ENCODE measurements at regions not wholly inside any gene's neighbourhood (a gene's known extent, or its start where the extent isn't known, plus 50 kb on each side); places are given as distances from the start of the nearest gene placed in this dataset.

DNA sequence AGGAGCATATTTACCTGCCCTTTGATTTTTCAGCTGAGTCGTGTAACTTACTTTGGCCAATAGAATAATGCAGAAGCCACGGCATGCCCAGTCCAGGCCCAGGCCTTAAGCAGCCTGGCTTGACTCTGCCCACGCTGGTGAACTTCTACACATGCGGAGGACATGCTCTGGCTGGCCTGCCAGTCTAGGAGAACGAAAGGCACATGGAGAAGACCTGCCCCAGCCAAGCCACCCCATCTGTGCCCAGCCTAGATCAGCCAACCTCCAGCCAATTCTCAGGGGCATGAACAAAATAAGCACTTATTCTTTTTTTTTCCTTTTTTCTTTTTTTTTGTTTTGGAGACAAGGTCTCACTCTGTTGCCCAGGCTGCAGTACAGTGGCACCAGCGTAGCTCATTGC is 112.7 kb upstream of the NANOS1 start:
- Histone ChIP-seq H3K4me3 (ENCODE audit: control insufficient read depth in 2 of 3, extremely low read depth in 1 of 3, insufficient read depth in 2 of 3, low read depth in 1 of 3, low read length in 3 of 3) (no peak overlapping the region), H3K27me3 (ENCODE audit: control insufficient read depth, extremely low read depth, insufficient read depth, low read length) (no peaks in the 10 kb centered on the region), H4K20me1 (ENCODE audit: control insufficient read depth, extremely low read depth, insufficient read depth, low read length) (no peaks in the 10 kb centered on the region), H3K27ac (ENCODE audit: control insufficient read depth, insufficient read depth, low read length) (no peak overlapping the region), H3K9me3 (ENCODE audit: control insufficient read depth, low read depth, low read length) (no peaks in the 10 kb centered on the region), H3K4me2 (ENCODE audit: control insufficient read depth, extremely low read depth, insufficient read depth, low read depth, low read length) (no peak overlapping the region), H3K79me2 (ENCODE audit: control insufficient read depth, insufficient read depth, low read length) (no peaks in the 10 kb centered on the region), H3K36me3 (ENCODE audit: control insufficient read depth in 2 of 2, extremely low read depth in 1 of 2, insufficient read depth in 2 of 2, low read length in 2 of 2) (no peaks in the 10 kb centered on the region), H3K9me1 (ENCODE audit: control insufficient read depth, extremely low read depth, insufficient read depth, low read length) (no peaks in the 10 kb centered on the region), H2AFZ (ENCODE audit: control insufficient read depth, low read length) (no peak overlapping the region), H3K9ac (ENCODE audit: control insufficient read depth, extremely low read depth, insufficient read depth, low read length) (no peak overlapping the region), H3K4me1 (ENCODE audit: control insufficient read depth, extremely low read depth, insufficient read depth, low read length) (no peaks in the 10 kb centered on the region)
- TF ChIP-seq EZH2 (IDR thresholded peaks at IDR 0.05; ENCODE audit: low read length) = no peak
- TF ChIP-seq, protein P1, sequence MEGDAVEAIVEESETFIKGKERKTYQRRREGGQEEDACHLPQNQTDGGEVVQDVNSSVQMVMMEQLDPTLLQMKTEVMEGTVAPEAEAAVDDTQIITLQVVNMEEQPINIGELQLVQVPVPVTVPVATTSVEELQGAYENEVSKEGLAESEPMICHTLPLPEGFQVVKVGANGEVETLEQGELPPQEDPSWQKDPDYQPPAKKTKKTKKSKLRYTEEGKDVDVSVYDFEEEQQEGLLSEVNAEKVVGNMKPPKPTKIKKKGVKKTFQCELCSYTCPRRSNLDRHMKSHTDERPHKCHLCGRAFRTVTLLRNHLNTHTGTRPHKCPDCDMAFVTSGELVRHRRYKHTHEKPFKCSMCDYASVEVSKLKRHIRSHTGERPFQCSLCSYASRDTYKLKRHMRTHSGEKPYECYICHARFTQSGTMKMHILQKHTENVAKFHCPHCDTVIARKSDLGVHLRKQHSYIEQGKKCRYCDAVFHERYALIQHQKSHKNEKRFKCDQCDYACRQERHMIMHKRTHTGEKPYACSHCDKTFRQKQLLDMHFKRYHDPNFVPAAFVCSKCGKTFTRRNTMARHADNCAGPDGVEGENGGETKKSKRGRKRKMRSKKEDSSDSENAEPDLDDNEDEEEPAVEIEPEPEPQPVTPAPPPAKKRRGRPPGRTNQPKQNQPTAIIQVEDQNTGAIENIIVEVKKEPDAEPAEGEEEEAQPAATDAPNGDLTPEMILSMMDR (optimal IDR thresholded peaks at IDR 0.05 in 1 of 3, IDR thresholded peaks at IDR 0.05 in 1 of 3, conservative IDR thresholded peaks at IDR 0.05 in 1 of 3; ENCODE audit: extremely low read depth in 1 of 3, insufficient read depth in 2 of 3, low read length in 3 of 3) = no peak
- FAIRE-seq (no peak), DNase-seq (ENCODE audit: low read depth, low spot score) (no peak)
- dilution Hi-C loops (cut with MboI; ENCODE audit: extremely low pct_ligation_motif_present, low sequenced_read_pairs) = no loop called here

DNA sequence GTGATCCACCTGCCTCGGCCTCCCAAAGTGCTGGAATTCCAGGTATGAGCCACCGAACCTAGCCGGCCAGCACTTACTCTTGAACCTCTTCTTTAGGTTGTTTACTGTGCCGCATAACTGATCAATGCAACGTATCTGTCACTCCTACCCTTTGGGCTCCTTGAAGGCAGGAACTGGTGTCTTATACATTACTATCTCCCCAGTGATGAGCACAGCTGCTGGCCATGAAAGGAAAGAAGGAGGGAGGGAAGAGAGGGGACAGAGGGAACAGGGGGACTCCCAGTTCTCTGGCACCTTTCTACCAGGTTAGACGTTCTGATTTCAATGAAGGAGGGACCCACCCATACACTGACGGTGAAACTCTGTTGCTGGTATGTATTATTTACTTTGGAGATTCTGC is 111.8 kb upstream of the NANOS1 start:
- H3K79me2 ChIP-seq (ENCODE audit: control insufficient read depth, insufficient read depth, low read length) = no peaks in the 10 kb centered on the region
- no peak overlapping the region for H3K4me2 ChIP-seq (ENCODE audit: control insufficient read depth, extremely low read depth, insufficient read depth, low read depth, low read length)
- DNase-seq (ENCODE audit: low read depth, low spot score) (no peak), FAIRE-seq (no peak)
- H4K20me1 ChIP-seq (ENCODE audit: control insufficient read depth, extremely low read depth, insufficient read depth, low read length) = no peaks in the 10 kb centered on the region
- dilution Hi-C loops (cut with MboI; ENCODE audit: extremely low pct_ligation_motif_present, low sequenced_read_pairs) = no loop called here
- H3K27ac ChIP-seq (ENCODE audit: control insufficient read depth, insufficient read depth, low read length) = no peak overlapping the region
- no peaks in the 10 kb centered on the region for H3K36me3 ChIP-seq (ENCODE audit: control insufficient read depth in 2 of 2, extremely low read depth in 1 of 2, insufficient read depth in 2 of 2, low read length in 2 of 2)
- H3K4me1 ChIP-seq (ENCODE audit: control insufficient read depth, extremely low read depth, insufficient read depth, low read length) = no peaks in the 10 kb centered on the region
- H3K4me3 ChIP-seq (ENCODE audit: control insufficient read depth in 2 of 3, extremely low read depth in 1 of 3, insufficient read depth in 2 of 3, low read depth in 1 of 3, low read length in 3 of 3) = no peak overlapping the region
- no peaks in the 10 kb centered on the region for H3K9me1 ChIP-seq (ENCODE audit: control insufficient read depth, extremely low read depth, insufficient read depth, low read length)
- H2AFZ ChIP-seq (ENCODE audit: control insufficient read depth, low read length) = no peak overlapping the region
- H3K9me3 ChIP-seq (ENCODE audit: control insufficient read depth, low read depth, low read length) = no peaks in the 10 kb centered on the region
- H3K27me3 ChIP-seq (ENCODE audit: control insufficient read depth, extremely low read depth, insufficient read depth, low read length) = no peaks in the 10 kb centered on the region
- H3K9ac ChIP-seq (ENCODE audit: control insufficient read depth, extremely low read depth, insufficient read depth, low read length) = no peak overlapping the region
- TF ChIP-seq, protein P1 (optimal IDR thresholded peaks at IDR 0.05 in 1 of 3, IDR thresholded peaks at IDR 0.05 in 1 of 3, conservative IDR thresholded peaks at IDR 0.05 in 1 of 3; ENCODE audit: extremely low read depth in 1 of 3, insufficient read depth in 2 of 3, low read length in 3 of 3) = no peak
- TF ChIP-seq EZH2 (IDR thresholded peaks at IDR 0.05; ENCODE audit: low read length) = no peak

Data from keratinocyte (primary cell).